ENCODE measurements at regions not wholly inside any gene's neighbourhood (a gene's known extent, or its start where the extent isn't known, plus 50 kb on each side); places are given as distances from the start of the nearest gene placed in this dataset.

DNA sequence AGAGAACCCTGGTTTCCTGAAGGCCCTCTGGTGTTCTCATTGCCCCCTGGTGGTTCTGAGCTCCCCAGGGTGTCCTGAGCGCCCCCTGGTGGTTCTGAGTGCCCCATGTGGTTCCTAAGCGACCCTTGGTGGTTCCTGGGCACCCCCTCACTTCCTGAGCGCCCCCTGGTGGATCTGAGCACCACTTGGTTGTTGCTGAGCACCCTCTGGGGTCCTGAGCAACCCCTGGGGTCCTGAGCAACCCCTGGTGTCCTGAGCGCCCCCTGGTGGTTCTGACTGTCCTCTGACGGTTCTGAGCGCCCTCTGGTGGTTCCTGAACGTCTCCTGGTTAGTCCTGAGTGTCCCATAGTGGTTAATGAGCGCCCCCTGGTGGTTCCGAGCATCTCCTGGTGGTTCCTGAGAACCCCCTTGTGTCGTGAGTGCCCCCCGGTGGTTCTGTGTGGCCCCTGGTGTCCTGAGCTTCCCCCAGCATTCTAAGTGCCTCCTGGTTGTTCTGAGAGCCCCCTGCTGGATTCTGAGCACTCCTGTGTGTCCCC is 568.3 kb downstream of the TMEM121 start (continued):
- TF ChIP-seq, protein P1, sequence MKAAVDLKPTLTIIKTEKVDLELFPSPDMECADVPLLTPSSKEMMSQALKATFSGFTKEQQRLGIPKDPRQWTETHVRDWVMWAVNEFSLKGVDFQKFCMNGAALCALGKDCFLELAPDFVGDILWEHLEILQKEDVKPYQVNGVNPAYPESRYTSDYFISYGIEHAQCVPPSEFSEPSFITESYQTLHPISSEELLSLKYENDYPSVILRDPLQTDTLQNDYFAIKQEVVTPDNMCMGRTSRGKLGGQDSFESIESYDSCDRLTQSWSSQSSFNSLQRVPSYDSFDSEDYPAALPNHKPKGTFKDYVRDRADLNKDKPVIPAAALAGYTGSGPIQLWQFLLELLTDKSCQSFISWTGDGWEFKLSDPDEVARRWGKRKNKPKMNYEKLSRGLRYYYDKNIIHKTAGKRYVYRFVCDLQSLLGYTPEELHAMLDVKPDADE (IDR thresholded peaks at IDR 0.05) = no peak
- TF ChIP-seq STAT1 (IDR thresholded peaks at IDR 0.05; ENCODE audit: unreplicated experiment) (no peak), NANOG (IDR thresholded peaks at IDR 0.05; ENCODE audit: borderline replicate concordance) (no peak)

DNA sequence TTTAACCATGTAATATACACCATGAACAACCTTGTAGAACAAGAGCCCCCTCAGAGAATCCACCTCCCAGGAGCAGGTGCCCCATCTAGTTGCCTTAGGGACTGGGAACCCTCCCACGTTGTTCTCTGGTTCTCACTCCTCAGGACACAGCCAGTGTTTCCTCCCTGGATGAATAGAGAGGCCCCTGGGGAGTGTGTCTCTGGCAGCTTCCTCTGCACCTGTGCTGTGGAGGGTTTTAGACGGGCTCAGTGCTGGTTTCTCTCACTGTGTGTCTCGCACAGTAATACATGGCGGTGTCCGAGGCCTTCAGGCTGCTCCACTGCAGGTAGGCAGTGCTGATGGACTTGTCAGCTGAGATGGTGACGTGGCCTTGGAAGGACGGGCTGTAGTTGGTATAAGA is 581.3 kb downstream of the TMEM121 start:
- H3K4me2 ChIP-seq = no peak overlapping the region
- Mint-ChIP-seq H3K4me1 (no peaks in the 10 kb centered on the region), H3K27me3 (ENCODE audit: insufficient read depth, low read depth, poor library complexity) (no peaks in the 10 kb centered on the region), H3K4me3 (no peak overlapping the region), H3K9me3 (no peaks in the 10 kb centered on the region), H3K36me3 (ENCODE audit: low read depth) (no peaks in the 10 kb centered on the region), H3K27ac (no peak overlapping the region)
- H3K27ac ChIP-seq (ENCODE audit: low read depth) = no peak overlapping the region
- H3K4me3 ChIP-seq = no peak overlapping the region
- no peaks in the 10 kb centered on the region for H3K79me2 ChIP-seq (replicated peaks; ENCODE audit: insufficient read depth)
- H3K9me2 ChIP-seq (ENCODE audit: insufficient read depth) = no peaks in the 10 kb centered on the region
- H3K27me3 ChIP-seq (ENCODE audit: insufficient read depth) = no peaks in the 10 kb centered on the region
- no peaks in the 10 kb centered on the region for H4K20me1 ChIP-seq (replicated peaks; ENCODE audit: insufficient read depth)
- H3K4me1 ChIP-seq (ENCODE audit: insufficient read depth) = no peaks in the 10 kb centered on the region
- no peak overlapping the region for H2AFZ ChIP-seq
- no peaks in the 10 kb centered on the region for H3K36me3 ChIP-seq (ENCODE audit: insufficient read depth)
- DNase-seq (ENCODE audit: low spot score) (no peak), ATAC-seq (no peak)
- H3F3A ChIP-seq (replicated peaks; ENCODE audit: low read depth) = no peaks in the 10 kb centered on the region
- TF ChIP-seq EZH2phosphoT487 (IDR thresholded peaks at IDR 0.05; ENCODE audit: unreplicated experiment) (no peak), EZH2 (IDR thresholded peaks at IDR 0.05; ENCODE audit: low read depth, unreplicated experiment) (no peak), ZNF114 (CRISPR knock-in tag; IDR thresholded peaks at IDR 0.05) (no peak), STAT1 (IDR thresholded peaks at IDR 0.05; ENCODE audit: unreplicated experiment) (no peak), JUNB (IDR thresholded peaks at IDR 0.05; ENCODE audit: unreplicated experiment) (no peak), POLR2AphosphoS5 (IDR thresholded peaks at IDR 0.05; ENCODE audit: low read depth) (no peak), ZNF331 (CRISPR knock-in tag; IDR thresholded peaks at IDR 0.05; ENCODE audit: low read depth) (no peak), CREB1 (CRISPR knock-in tag; IDR thresholded peaks at IDR 0.05; ENCODE audit: low read depth) (no peak)
- TF ChIP-seq, protein P1 (IDR thresholded peaks at IDR 0.05) = no peak
- TF ChIP-seq, protein P2, sequence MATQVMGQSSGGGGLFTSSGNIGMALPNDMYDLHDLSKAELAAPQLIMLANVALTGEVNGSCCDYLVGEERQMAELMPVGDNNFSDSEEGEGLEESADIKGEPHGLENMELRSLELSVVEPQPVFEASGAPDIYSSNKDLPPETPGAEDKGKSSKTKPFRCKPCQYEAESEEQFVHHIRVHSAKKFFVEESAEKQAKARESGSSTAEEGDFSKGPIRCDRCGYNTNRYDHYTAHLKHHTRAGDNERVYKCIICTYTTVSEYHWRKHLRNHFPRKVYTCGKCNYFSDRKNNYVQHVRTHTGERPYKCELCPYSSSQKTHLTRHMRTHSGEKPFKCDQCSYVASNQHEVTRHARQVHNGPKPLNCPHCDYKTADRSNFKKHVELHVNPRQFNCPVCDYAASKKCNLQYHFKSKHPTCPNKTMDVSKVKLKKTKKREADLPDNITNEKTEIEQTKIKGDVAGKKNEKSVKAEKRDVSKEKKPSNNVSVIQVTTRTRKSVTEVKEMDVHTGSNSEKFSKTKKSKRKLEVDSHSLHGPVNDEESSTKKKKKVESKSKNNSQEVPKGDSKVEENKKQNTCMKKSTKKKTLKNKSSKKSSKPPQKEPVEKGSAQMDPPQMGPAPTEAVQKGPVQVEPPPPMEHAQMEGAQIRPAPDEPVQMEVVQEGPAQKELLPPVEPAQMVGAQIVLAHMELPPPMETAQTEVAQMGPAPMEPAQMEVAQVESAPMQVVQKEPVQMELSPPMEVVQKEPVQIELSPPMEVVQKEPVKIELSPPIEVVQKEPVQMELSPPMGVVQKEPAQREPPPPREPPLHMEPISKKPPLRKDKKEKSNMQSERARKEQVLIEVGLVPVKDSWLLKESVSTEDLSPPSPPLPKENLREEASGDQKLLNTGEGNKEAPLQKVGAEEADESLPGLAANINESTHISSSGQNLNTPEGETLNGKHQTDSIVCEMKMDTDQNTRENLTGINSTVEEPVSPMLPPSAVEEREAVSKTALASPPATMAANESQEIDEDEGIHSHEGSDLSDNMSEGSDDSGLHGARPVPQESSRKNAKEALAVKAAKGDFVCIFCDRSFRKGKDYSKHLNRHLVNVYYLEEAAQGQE (IDR thresholded peaks at IDR 0.05; ENCODE audit: unreplicated experiment) = no peak
- TF ChIP-seq, protein P3, sequence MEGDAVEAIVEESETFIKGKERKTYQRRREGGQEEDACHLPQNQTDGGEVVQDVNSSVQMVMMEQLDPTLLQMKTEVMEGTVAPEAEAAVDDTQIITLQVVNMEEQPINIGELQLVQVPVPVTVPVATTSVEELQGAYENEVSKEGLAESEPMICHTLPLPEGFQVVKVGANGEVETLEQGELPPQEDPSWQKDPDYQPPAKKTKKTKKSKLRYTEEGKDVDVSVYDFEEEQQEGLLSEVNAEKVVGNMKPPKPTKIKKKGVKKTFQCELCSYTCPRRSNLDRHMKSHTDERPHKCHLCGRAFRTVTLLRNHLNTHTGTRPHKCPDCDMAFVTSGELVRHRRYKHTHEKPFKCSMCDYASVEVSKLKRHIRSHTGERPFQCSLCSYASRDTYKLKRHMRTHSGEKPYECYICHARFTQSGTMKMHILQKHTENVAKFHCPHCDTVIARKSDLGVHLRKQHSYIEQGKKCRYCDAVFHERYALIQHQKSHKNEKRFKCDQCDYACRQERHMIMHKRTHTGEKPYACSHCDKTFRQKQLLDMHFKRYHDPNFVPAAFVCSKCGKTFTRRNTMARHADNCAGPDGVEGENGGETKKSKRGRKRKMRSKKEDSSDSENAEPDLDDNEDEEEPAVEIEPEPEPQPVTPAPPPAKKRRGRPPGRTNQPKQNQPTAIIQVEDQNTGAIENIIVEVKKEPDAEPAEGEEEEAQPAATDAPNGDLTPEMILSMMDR (conservative IDR thresholded peaks at IDR 0.05; ENCODE audit: low read depth in 2 of 2) = no peak
